BE2C (cell line): ENCODE measurements at regions not wholly inside any gene's neighbourhood (a gene's known extent, or its start where the extent isn't known, plus 50 kb on each side); places are given as distances from the start of the nearest gene placed in this dataset.
A peak's percentile ranks its signal among the peaks of the same experiment; 100 is the strongest.
"Not testable (repeated sequence)": the region's sequence is repeated elsewhere in the genome, so short reads cannot be mapped to it uniquely, and the experiment has no call there.

Experiments used
- DNase-seq: peaks from one replicate; pipeline ENCODE4 v3.0.0-alpha.2; 2020
- H3K27me3 ChIP-seq: fragments of 250-450 bp; sonication (Bioruptor Pico); 2 replicates; pipeline ENCODE4 v1.5.1; 2020; ENCODE audit warnings: mild to moderate bottlenecking
- H3K36me3 ChIP-seq: fragments of 250-450 bp; sonication (Bioruptor Pico); 2 replicates; pipeline ENCODE4 v1.5.1; 2020; ENCODE audit warnings: mild to moderate bottlenecking
- H3K4me1 ChIP-seq: fragments of 250-450 bp; sonication (Bioruptor Pico); 2 replicates; pipeline ENCODE4 v1.5.1; 2020
- H3K4me3 ChIP-seq: 2 replicates; pipeline ENCODE4 v1.5.1; 2011; ENCODE audit warnings: low read depth, low read length
- H3K9me3 ChIP-seq: fragments of 250-450 bp; sonication (Bioruptor Pico); 2 replicates; pipeline ENCODE4 v1.5.1; 2020
- CTCF ChIP-seq: IDR thresholded peaks from 2 replicates; pipeline ENCODE4 v1.5.1; 2012; ENCODE audit warnings: mild to moderate bottlenecking, low read depth, low read length

- H3K4me3 ChIP-seq, DNase-seq, H3K36me3 ChIP-seq, H3K4me1 ChIP-seq, H3K27me3 ChIP-seq, H3K9me3 ChIP-seq: not testable (repeated sequence)
These were observed 524.9 kb downstream of the TTLL7 start for GRCh38 chr1:83473986-83474385.

- not testable (repeated sequence) for H3K9me3 ChIP-seq, H3K4me1 ChIP-seq
These were observed 526.9 kb downstream of the TTLL7 start for GRCh38 chr1:83472066-83472465.

GRCh38 chr1:83471272-83471671 is 527.7 kb downstream of the TTLL7 start:
- H3K27me3 ChIP-seq, H3K36me3 ChIP-seq, H3K4me3 ChIP-seq, H3K4me1 ChIP-seq, DNase-seq, H3K9me3 ChIP-seq: not testable (repeated sequence)

More at GRCh38 chr1:83472066-83472465, 526.9 kb downstream of the TTLL7 start:
- not testable (repeated sequence) for H3K36me3 ChIP-seq, DNase-seq, H3K4me3 ChIP-seq, H3K27me3 ChIP-seq

- DNase-seq: peak; percentile 6
- H3K27me3 ChIP-seq, H3K4me1 ChIP-seq, H3K4me3 ChIP-seq, H3K9me3 ChIP-seq, H3K36me3 ChIP-seq: not testable (repeated sequence)
- peak; percentile 23; the same call in 1 of the 2 replicates for TF ChIP-seq CTCF
These were observed 530.6 kb downstream of the TTLL7 start for GRCh38 chr1:83468336-83468735.

GRCh38 chr1:83457735-83458248 is 541.1 kb downstream of the TTLL7 start:
- not testable (repeated sequence) for H3K36me3 ChIP-seq, H3K27me3 ChIP-seq, H3K4me3 ChIP-seq

GRCh38 chr1:83457281-83457680 is 541.7 kb downstream of the TTLL7 start:
- not testable (repeated sequence) for H3K36me3 ChIP-seq, H3K9me3 ChIP-seq, H3K27me3 ChIP-seq, DNase-seq, H3K4me1 ChIP-seq, H3K4me3 ChIP-seq

More at GRCh38 chr1:83457735-83458248, 541.1 kb downstream of the TTLL7 start:
- DNase-seq, H3K4me1 ChIP-seq, H3K9me3 ChIP-seq: not testable (repeated sequence)

- H3K36me3 ChIP-seq, DNase-seq, H3K4me3 ChIP-seq, H3K4me1 ChIP-seq, H3K9me3 ChIP-seq, H3K27me3 ChIP-seq: not testable (repeated sequence)
These were observed 543.2 kb downstream of the TTLL7 start for GRCh38 chr1:83455753-83456152.

GRCh38 chr1:83445873-83446272 is 553.1 kb downstream of the TTLL7 start:
- not testable (repeated sequence) for H3K27me3 ChIP-seq, H3K36me3 ChIP-seq, H3K4me3 ChIP-seq, DNase-seq, H3K4me1 ChIP-seq, H3K9me3 ChIP-seq

- H3K4me3 ChIP-seq, DNase-seq, H3K27me3 ChIP-seq, H3K36me3 ChIP-seq, H3K4me1 ChIP-seq, H3K9me3 ChIP-seq: not testable (repeated sequence)
These were observed 556.5 kb downstream of the TTLL7 start for GRCh38 chr1:83442412-83442811.

- DNase-seq, H3K4me1 ChIP-seq, H3K27me3 ChIP-seq, H3K9me3 ChIP-seq, H3K4me3 ChIP-seq, H3K36me3 ChIP-seq: not testable (repeated sequence)
These were observed 558.3 kb downstream of the TTLL7 start for GRCh38 chr1:83440586-83440985.

GRCh38 chr1:83440021-83440420 is 558.9 kb downstream of the TTLL7 start:
- H3K27me3 ChIP-seq, H3K4me3 ChIP-seq, H3K36me3 ChIP-seq, H3K4me1 ChIP-seq, H3K9me3 ChIP-seq, DNase-seq: not testable (repeated sequence)

- not testable (repeated sequence) for H3K36me3 ChIP-seq, H3K4me1 ChIP-seq, DNase-seq, H3K27me3 ChIP-seq, H3K4me3 ChIP-seq, H3K9me3 ChIP-seq
These were observed 560.6 kb downstream of the TTLL7 start for GRCh38 chr1:83438316-83438715.

- H3K27me3 ChIP-seq, H3K4me3 ChIP-seq, H3K4me1 ChIP-seq, DNase-seq, H3K9me3 ChIP-seq, H3K36me3 ChIP-seq: not testable (repeated sequence)
These were observed 563.6 kb downstream of the TTLL7 start for GRCh38 chr1:83435336-83435735.

- H3K9me3 ChIP-seq, H3K4me3 ChIP-seq, H3K4me1 ChIP-seq, DNase-seq, H3K36me3 ChIP-seq, H3K27me3 ChIP-seq: not testable (repeated sequence)
These were observed 571.4 kb downstream of the TTLL7 start for GRCh38 chr1:83427566-83427965.

GRCh38 chr1:83423382-83423781 is 575.5 kb downstream of the TTLL7 start:
- not testable (repeated sequence) for H3K4me1 ChIP-seq, DNase-seq, H3K27me3 ChIP-seq, H3K4me3 ChIP-seq, H3K36me3 ChIP-seq, H3K9me3 ChIP-seq
